ENCODE measurements at regions not wholly inside any gene's neighbourhood (a gene's known extent, or its start where the extent isn't known, plus 50 kb on each side); places are given as distances from the start of the nearest gene placed in this dataset.
"Not testable (repeated sequence)": the region's sequence is repeated elsewhere in the genome, so short reads cannot be mapped to it uniquely, and the experiment has no call there.

GRCh38 chr5:96533371-96533770 is 100.3 kb upstream of the PCSK1 start:
- in situ Hi-C loops (cut with HindIII; ENCODE audit: low pct_ligation_motif_present, low sequenced_read_pairs): no loop called here
- Histone ChIP-seq H3K27ac (no peak overlapping the region), H3K27me3 (replicated peaks) (no peaks in the 10 kb centered on the region), H3K4me3 (ENCODE audit: low read depth, low read length) (no peak overlapping the region), H3K36me3 (replicated peaks) (no peaks in the 10 kb centered on the region)
- no peak for TF ChIP-seq CTCF (IDR thresholded peaks at IDR 0.05; ENCODE audit: low read depth, low read length, missing control alignments)
- DNase-seq: no peak

- no peak overlapping the region for H3K4me3 ChIP-seq (ENCODE audit: low read depth, low read length)
- no peaks in the 10 kb centered on the region for H3K36me3 ChIP-seq (replicated peaks)
- peak overlapping the region; percentile 93 for H3K27ac ChIP-seq
- in situ Hi-C loops (cut with HindIII; ENCODE audit: low pct_ligation_motif_present, low sequenced_read_pairs): no loop called here
- no peaks in the 10 kb centered on the region for H3K27me3 ChIP-seq (replicated peaks)
- DNase-seq: peak; percentile 79
- TF ChIP-seq CTCF (IDR thresholded peaks at IDR 0.05; ENCODE audit: low read depth, low read length, missing control alignments): no peak
These were observed 104.3 kb upstream of the PCSK1 start for GRCh38 chr5:96537386-96537785.

- H3K27me3 ChIP-seq (replicated peaks): no peaks in the 10 kb centered on the region
- H3K4me3 ChIP-seq (ENCODE audit: low read depth, low read length): no peak overlapping the region
- H3K36me3 ChIP-seq (replicated peaks): no peaks in the 10 kb centered on the region
- no peak for TF ChIP-seq CTCF (IDR thresholded peaks at IDR 0.05; ENCODE audit: low read depth, low read length, missing control alignments)
- DNase-seq: no peak
- in situ Hi-C loops (cut with HindIII; ENCODE audit: low pct_ligation_motif_present, low sequenced_read_pairs): no loop called here
- H3K27ac ChIP-seq: peak overlapping the region; percentile 70
These were observed 105.8 kb upstream of the PCSK1 start for GRCh38 chr5:96538808-96539250.

GRCh38 chr5:96546120-96546519 is 113.1 kb upstream of the PCSK1 start:
- TF ChIP-seq CTCF (IDR thresholded peaks at IDR 0.05; ENCODE audit: low read depth, low read length, missing control alignments): no peak
- Histone ChIP-seq H3K27me3 (replicated peaks) (no peaks in the 10 kb centered on the region), H3K36me3 (replicated peaks) (no peaks in the 10 kb centered on the region), H3K4me3 (ENCODE audit: low read depth, low read length) (no peak overlapping the region), H3K27ac (no peak overlapping the region)
- in situ Hi-C loops (cut with HindIII; ENCODE audit: low pct_ligation_motif_present, low sequenced_read_pairs): no loop called here
- no peak for DNase-seq

GRCh38 chr5:96547486-96547885 is 114.4 kb upstream of the PCSK1 start:
- Histone ChIP-seq H3K36me3 (replicated peaks) (no peaks in the 10 kb centered on the region), H3K4me3 (ENCODE audit: low read depth, low read length) (no peak overlapping the region), H3K27ac (no peak overlapping the region), H3K27me3 (replicated peaks) (no peaks in the 10 kb centered on the region)
- no peak for TF ChIP-seq CTCF (IDR thresholded peaks at IDR 0.05; ENCODE audit: low read depth, low read length, missing control alignments)
- DNase-seq: no peak
- in situ Hi-C loops (cut with HindIII; ENCODE audit: low pct_ligation_motif_present, low sequenced_read_pairs): no loop called here

GRCh38 chr5:96548905-96549304 is 113.3 kb upstream of the CAST start:
- no peak for DNase-seq
- no peaks in the 10 kb centered on the region for H3K27me3 ChIP-seq (replicated peaks)
- H3K36me3 ChIP-seq (replicated peaks): no peaks in the 10 kb centered on the region
- H3K27ac ChIP-seq: no peak overlapping the region
- no peak for TF ChIP-seq CTCF (IDR thresholded peaks at IDR 0.05; ENCODE audit: low read depth, low read length, missing control alignments)
- no peak overlapping the region for H3K4me3 ChIP-seq (ENCODE audit: low read depth, low read length)
- in situ Hi-C loops (cut with HindIII; ENCODE audit: low pct_ligation_motif_present, low sequenced_read_pairs): no loop called here

GRCh38 chr5:96560857-96561256 is 101.3 kb upstream of the CAST start:
- in situ Hi-C loops (cut with HindIII; ENCODE audit: low pct_ligation_motif_present, low sequenced_read_pairs): not testable (repeated sequence)

More at GRCh38 chr5:96560857-96561256, 101.3 kb upstream of the CAST start:
- H3K36me3 ChIP-seq (replicated peaks); H3K27ac ChIP-seq; DNase-seq; H3K4me3 ChIP-seq (ENCODE audit: low read depth, low read length); H3K27me3 ChIP-seq (replicated peaks): not testable (repeated sequence)

All from brain microvascular endothelial cell (primary cell).